NCI-H1092 treated with DMSO at 0.1 percent for 48 hours (cell line): ENCODE measurements at regions not wholly inside any gene's neighbourhood (a gene's known extent, or its start where the extent isn't known, plus 50 kb on each side); places are given as distances from the start of the nearest gene placed in this dataset.
"Not testable (repeated sequence)": the region's sequence is repeated elsewhere in the genome, so short reads cannot be mapped to it uniquely, and the experiment has no call there.

Experiments used
- DNase-seq: peaks from one replicate; lab custom pipeline; 2025; lab: John Stamatoyannopoulos, UW

DNA sequence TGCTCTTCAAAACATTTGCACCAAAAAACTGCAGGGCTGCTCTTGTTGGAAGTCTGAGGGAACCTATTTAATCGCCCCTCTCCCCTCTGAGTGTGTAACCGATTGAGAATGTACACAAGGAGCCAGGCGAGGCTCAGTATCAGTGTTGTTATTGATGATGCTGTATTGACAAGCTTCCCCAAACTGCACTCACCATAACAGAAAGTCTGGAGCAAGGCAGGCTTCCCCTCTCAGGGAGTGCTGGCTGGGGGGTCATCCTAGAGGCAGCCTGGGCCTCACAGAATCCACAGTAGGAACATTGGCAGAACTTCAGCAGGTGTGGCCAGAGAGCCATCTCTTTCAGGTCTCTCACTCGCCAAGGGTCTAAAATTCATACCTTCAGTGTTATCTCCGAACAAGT lies 58.1 kb upstream of the TUNAR start:
- DNase-seq = no peak

- DNase-seq = no peak
Measured at GRCh38 chr14:95817271-95817670, 59.4 kb upstream of the TUNAR start.

DNA sequence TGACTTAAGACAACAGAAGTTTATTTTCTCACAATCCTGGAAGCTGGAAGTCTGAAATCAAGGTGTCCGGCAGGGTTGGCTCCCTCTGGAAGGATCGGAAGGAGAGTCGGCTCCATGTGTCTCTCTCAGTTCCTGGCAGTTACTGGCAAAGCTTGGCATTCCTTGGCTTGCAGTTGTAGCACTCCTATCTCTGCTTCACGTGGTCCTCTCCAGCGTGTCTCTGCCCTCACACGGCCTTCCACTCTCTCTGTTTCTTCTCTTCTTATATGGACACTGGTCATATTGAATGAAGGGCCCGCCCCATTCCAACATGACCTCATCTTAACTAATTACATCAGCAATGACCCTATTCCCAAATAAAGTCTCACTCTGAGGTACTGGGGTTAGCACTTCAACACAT lies 60.1 kb upstream of the TUNAR start:
- no peak for DNase-seq

GRCh38 chr14:95815226-95815690 lies 61.4 kb upstream of the TUNAR start:
- no peak for DNase-seq

GRCh38 chr14:95814363-95815225 lies 62.0 kb upstream of the TUNAR start:
- no peak for DNase-seq

DNA sequence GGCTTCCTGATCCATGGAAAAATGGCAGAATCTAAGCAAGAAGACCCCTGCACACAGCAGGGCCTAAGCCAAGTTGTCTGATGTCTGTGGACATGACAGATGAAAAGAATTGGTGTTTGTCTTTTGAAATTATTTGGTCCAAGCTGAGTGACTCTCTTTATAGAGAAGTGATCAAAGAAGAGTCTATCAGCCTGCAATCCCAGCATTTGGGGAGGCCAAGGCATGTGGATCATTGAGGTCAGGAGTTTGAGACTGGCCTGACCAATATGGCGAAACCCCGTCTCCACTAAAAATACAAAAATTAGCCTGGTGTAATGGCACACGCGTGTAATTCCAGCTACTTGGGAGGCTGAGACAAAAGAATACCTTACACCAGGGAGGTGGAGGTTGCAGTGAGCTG lies 64.8 kb upstream of the TUNAR start:
- DNase-seq = no peak

- DNase-seq = no peak
Measured at GRCh38 chr14:95808371-95808770, 68.3 kb upstream of the TUNAR start.

GRCh38 chr14:95796788-95797187 lies 79.8 kb upstream of the TUNAR start:
- DNase-seq = no peak

DNA sequence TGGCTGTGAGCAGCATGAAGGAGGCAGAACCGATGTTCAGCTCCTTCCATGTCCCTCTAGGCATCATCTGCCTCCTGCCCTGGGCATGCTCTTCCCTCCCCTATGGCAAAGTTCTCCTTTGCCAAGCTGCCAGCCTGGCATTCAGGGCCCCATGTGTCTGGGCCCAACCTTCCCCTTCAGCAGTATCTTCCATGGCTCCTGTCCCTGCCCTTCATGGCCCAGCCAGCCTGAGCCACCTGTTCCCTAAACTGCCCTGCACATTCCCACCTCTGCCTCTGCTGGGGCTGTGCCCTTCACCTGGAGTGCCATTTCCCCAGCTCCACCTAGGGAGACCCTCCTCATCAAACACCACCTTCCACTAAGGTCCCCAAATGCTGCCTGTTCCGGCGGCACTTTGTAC lies 74.0 kb upstream of the TCL1A start:
- no peak for DNase-seq

- no peak for DNase-seq
Measured at GRCh38 chr14:95786566-95786965, 72.6 kb upstream of the TCL1A start.

GRCh38 chr14:95784137-95784536 lies 70.2 kb upstream of the TCL1A start:
- DNase-seq = no peak

DNA sequence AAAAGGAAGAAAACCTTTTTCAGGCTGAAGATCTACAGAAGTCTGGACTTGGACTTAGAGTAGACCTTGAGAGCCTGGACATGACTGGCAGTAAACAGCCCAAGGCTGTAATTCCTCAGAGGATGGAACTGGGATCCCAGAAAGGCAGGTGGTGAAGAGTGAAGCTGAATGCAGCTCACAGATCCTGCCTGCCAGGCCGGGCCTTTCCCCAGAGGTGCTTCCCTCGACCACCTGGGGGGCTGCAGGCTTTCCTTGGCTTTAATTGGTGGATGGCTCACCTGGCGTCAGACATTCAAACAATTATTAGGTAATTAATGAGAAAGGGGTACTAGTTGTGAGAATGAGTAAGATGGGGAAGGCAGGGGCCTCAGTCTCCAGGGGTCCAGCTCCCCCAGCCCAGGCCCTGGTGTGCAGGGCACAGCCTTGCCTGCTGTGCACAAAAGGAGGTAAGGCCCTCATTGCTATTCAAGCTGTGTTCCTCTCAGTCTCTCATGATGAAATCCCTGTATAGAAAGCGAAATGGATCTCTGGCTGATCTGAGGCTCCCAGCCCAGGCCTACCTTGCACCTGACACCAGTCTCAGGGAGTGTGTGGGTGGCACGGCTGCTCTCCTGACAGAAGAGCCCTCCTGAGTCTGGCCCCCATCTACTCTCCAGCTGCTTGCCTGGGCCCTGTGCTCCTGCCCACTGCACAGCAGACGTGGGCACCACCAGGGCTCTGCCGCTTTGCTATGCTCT lies 63.0 kb upstream of the TCL1A start:
- DNase-seq = no peak

- DNase-seq = peak; percentile 35
Measured at GRCh38 chr14:95774265-95775160, 60.6 kb upstream of the TCL1A start.

- DNase-seq = peak; percentile 63
Measured at GRCh38 chr14:95770777-95771176, 56.9 kb upstream of the TCL1A start.

DNA sequence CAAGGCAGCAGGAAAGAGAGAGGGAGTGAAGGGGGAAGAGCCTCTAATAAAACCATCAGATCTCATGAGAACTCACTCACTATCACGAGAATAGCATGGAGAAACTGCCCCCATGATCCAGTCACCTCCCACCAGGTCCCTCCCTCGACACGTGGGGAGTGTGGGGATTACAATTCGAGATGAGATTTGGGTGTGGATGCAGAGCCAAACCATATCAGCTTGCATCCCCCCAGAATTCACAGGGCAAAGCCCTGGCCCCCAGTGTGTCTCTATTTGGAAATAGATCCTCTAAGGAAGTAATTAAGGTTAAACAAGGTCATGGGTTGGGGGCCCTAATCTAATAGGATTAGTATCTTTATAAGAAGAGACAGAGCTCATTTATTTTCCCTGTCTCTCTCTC lies 56.1 kb upstream of the TCL1A start:
- no peak for DNase-seq

GRCh38 chr14:95769431-95769830 lies 55.5 kb upstream of the TCL1A start:
- not testable (repeated sequence) for DNase-seq

- DNase-seq = no peak
Measured at GRCh38 chr14:95765051-95765450, 51.1 kb upstream of the TCL1A start.

GRCh38 chr14:95763875-95764274 lies 50.0 kb upstream of the TCL1A start:
- no peak for DNase-seq
